ENCODE measurements at regions not wholly inside any gene's neighbourhood (a gene's known extent, or its start where the extent isn't known, plus 50 kb on each side); places are given as distances from the start of the nearest gene placed in this dataset.

GRCh38 chr6:105495515-105495914 is 92.6 kb upstream of the PREP start:
- TF ChIP-seq, protein P1, sequence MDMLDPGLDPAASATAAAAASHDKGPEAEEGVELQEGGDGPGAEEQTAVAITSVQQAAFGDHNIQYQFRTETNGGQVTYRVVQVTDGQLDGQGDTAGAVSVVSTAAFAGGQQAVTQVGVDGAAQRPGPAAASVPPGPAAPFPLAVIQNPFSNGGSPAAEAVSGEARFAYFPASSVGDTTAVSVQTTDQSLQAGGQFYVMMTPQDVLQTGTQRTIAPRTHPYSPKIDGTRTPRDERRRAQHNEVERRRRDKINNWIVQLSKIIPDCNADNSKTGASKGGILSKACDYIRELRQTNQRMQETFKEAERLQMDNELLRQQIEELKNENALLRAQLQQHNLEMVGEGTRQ (IDR thresholded peaks at IDR 0.05): no peak
- TF ChIP-seq, protein P2, sequence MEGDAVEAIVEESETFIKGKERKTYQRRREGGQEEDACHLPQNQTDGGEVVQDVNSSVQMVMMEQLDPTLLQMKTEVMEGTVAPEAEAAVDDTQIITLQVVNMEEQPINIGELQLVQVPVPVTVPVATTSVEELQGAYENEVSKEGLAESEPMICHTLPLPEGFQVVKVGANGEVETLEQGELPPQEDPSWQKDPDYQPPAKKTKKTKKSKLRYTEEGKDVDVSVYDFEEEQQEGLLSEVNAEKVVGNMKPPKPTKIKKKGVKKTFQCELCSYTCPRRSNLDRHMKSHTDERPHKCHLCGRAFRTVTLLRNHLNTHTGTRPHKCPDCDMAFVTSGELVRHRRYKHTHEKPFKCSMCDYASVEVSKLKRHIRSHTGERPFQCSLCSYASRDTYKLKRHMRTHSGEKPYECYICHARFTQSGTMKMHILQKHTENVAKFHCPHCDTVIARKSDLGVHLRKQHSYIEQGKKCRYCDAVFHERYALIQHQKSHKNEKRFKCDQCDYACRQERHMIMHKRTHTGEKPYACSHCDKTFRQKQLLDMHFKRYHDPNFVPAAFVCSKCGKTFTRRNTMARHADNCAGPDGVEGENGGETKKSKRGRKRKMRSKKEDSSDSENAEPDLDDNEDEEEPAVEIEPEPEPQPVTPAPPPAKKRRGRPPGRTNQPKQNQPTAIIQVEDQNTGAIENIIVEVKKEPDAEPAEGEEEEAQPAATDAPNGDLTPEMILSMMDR (IDR thresholded peaks at IDR 0.05): no peak
- TF ChIP-seq HOXA7 (CRISPR knock-in tag; IDR thresholded peaks at IDR 0.05): no peak
- TF ChIP-seq CEBPB (IDR thresholded peaks at IDR 0.05): no peak
- TF ChIP-seq ZFP36 (IDR thresholded peaks at IDR 0.05; ENCODE audit: borderline replicate concordance, partially characterized antibody): no peak
- TF ChIP-seq JUNB (IDR thresholded peaks at IDR 0.05): no peak
- no peak for TF ChIP-seq POLR2A (IDR thresholded peaks at IDR 0.05; ENCODE audit: low read length)
